Thyroid gland (tissue), 4 donors: ENCODE measurements at regions not wholly inside any gene's neighbourhood (a gene's known extent, or its start where the extent isn't known, plus 50 kb on each side); places are given as distances from the start of the nearest gene placed in this dataset.

Experiments
- DNase-seq, 2 donors: peaks; one replicate each; pipeline ENCODE4 v3.0.0-alpha.2; 2019
- H3K27ac ChIP-seq, 3 donors: fragments of 200-600 bp; sonication (generic); 1 replicate in 2 of 3; 2 replicates in 1 of 3; pipeline ENCODE4 v1.5.1; 2016 to 2019; ENCODE audit warnings: mild to moderate bottlenecking in 1 of 3, moderate library complexity in 1 of 3
- H3K27me3 ChIP-seq: fragments of 200-600 bp; sonication (generic); one replicate; pipeline ENCODE4 v1.5.1; 2019
- H3K36me3 ChIP-seq, 2 donors: fragments of 200-600 bp; sonication (generic); one replicate each; pipeline ENCODE4 v1.5.1; 2016 to 2019
- H3K4me1 ChIP-seq, 2 donors: fragments of 200-600 bp; sonication (generic); one replicate each; pipeline ENCODE4 v1.5.1; 2017 to 2019
- H3K4me3 ChIP-seq, 3 donors: fragments of 200-600 bp; sonication (generic); replicated peaks in 1 of 3; 1 replicate in 2 of 3; 2 replicates in 1 of 3; pipeline ENCODE4 v1.5.1; 2016; ENCODE audit warnings: mild to moderate bottlenecking in 1 of 3
- H3K9me3 ChIP-seq: fragments of 200-600 bp; sonication (generic); one replicate; pipeline ENCODE4 v1.5.1; 2017
- CTCF ChIP-seq, 6 experiments: fragments of 200-600 bp in 3 of 6; fragments of 450-650 bp in 3 of 6; sonication (generic) in 3 of 6; IDR thresholded peaks; one replicate each; pipeline ENCODE4 v1.5.1; 2016 to 2019; ENCODE audit warnings: antibody characterized with exemption in 6 of 6, mild to moderate bottlenecking in 2 of 6, inconsistent platforms in 1 of 6, moderate library complexity in 1 of 6
- POLR2A ChIP-seq, 2 donors: fragments of 450-650 bp; IDR thresholded peaks; one replicate each; pipeline ENCODE4 v1.6.1; 2017; ENCODE audit warnings: antibody characterized with exemption in 2 of 2, mild to moderate bottlenecking in 2 of 2, moderate library complexity in 1 of 2
- WGBS, 2 donors: methylation state at CpG; one replicate each; pipeline ENCODE4 v1.1.5; 2017; 5-methylcytosine and 5-hydroxymethylcytosine counted together
- intact Hi-C: fragments of 100-400 bp; cut with DNase I; formaldehyde crosslinking; loops from one replicate; pipeline ENCODE4 v1.15.1; 2023

GRCh38 chr10:111267673-111268072, 190.8 kb downstream of the ADRA2A start:
- TF ChIP-seq POLR2A (IDR thresholded peaks at IDR 0.05) (no peak), CTCF (IDR thresholded peaks at IDR 0.05) (no peak)
- no peak overlapping the region for H3K27ac ChIP-seq
- DNase-seq: no peak
- intact Hi-C loops: no loop called here
- H3K9me3 ChIP-seq: no peaks in the 10 kb centered on the region
- no peaks in the 10 kb centered on the region for H3K4me1 ChIP-seq
- H3K27me3 ChIP-seq: no peaks in the 10 kb centered on the region
- 74 to 75% methylated on average over 7 of the region's 7 CpGs for WGBS, 2 donors
- no peak overlapping the region for H3K4me3 ChIP-seq
- no peaks in the 10 kb centered on the region for H3K36me3 ChIP-seq

- Histone ChIP-seq H3K27me3 (no peaks in the 10 kb centered on the region), H3K4me1 (no peaks in the 10 kb centered on the region), H3K4me3 (no peak overlapping the region), H3K27ac (no peak overlapping the region), H3K9me3 (no peaks in the 10 kb centered on the region), H3K36me3 (no peaks in the 10 kb centered on the region)
- TF ChIP-seq CTCF (IDR thresholded peaks at IDR 0.05): no peak
- no peak for TF ChIP-seq POLR2A (IDR thresholded peaks at IDR 0.05)
- no peak for DNase-seq
- intact Hi-C loops: no loop called here
- WGBS, 2 donors: 54 to 58% methylated on average over 3 of the region's 3 CpGs
Observed at GRCh38 chr10:111273235-111273634, 196.4 kb downstream of the ADRA2A start.

- intact Hi-C loops: no loop called here
- TF ChIP-seq POLR2A (IDR thresholded peaks at IDR 0.05): no peak
- no peak for TF ChIP-seq CTCF (IDR thresholded peaks at IDR 0.05)
- H3K4me3 ChIP-seq: no peak overlapping the region
- DNase-seq: no peak
- no peaks in the 10 kb centered on the region for H3K27me3 ChIP-seq
- no peaks in the 10 kb centered on the region for H3K36me3 ChIP-seq
- WGBS, 2 donors: 48 to 52% methylated on average over 2 of the region's 2 CpGs
- H3K27ac ChIP-seq: no peak overlapping the region
- H3K9me3 ChIP-seq: no peaks in the 10 kb centered on the region
- no peaks in the 10 kb centered on the region for H3K4me1 ChIP-seq
Observed at GRCh38 chr10:111273635-111274034, 196.8 kb downstream of the ADRA2A start.

- intact Hi-C loops: no loop called here
- Histone ChIP-seq H3K4me3 (no peak overlapping the region), H3K9me3 (no peaks in the 10 kb centered on the region), H3K36me3 (no peaks in the 10 kb centered on the region), H3K4me1 (no peaks in the 10 kb centered on the region), H3K27me3 (no peaks in the 10 kb centered on the region), H3K27ac (no peak overlapping the region)
- WGBS, 2 donors: 62 to 87% methylated on average over 1 of the region's 1 CpG
- no peak for TF ChIP-seq POLR2A (IDR thresholded peaks at IDR 0.05)
- TF ChIP-seq CTCF (IDR thresholded peaks at IDR 0.05): no peak
- DNase-seq: no peak
Observed at GRCh38 chr10:111275091-111275490, 198.3 kb downstream of the ADRA2A start.

- no peak for TF ChIP-seq POLR2A (IDR thresholded peaks at IDR 0.05)
- no peak for TF ChIP-seq CTCF (IDR thresholded peaks at IDR 0.05)
- no peak overlapping the region for H3K4me3 ChIP-seq
- DNase-seq: no peak
- no peaks in the 10 kb centered on the region for H3K9me3 ChIP-seq
- H3K27me3 ChIP-seq: no peaks in the 10 kb centered on the region
- H3K36me3 ChIP-seq: no peaks in the 10 kb centered on the region
- no peaks in the 10 kb centered on the region for H3K4me1 ChIP-seq
- H3K27ac ChIP-seq: no peak overlapping the region
- intact Hi-C loops: no loop called here
- WGBS, 2 donors: 69 to 82% methylated on average over 6 of the region's 6 CpGs
Observed at GRCh38 chr10:111277661-111278060, 200.8 kb downstream of the ADRA2A start.
